ENCODE measurements at regions not wholly inside any gene's neighbourhood (a gene's known extent, or its start where the extent isn't known, plus 50 kb on each side); places are given as distances from the start of the nearest gene placed in this dataset.

GRCh38 chr2:41242001-41242331 lies 790.1 kb upstream of the SLC8A1 start:
- TF ChIP-seq CTCF (conservative IDR thresholded peaks at IDR 0.05) (no peak), EZH2 (IDR thresholded peaks at IDR 0.05; ENCODE audit: low read depth) (no peak)

Data from PC-9 (cell line).